ENCODE measurements at regions not wholly inside any gene's neighbourhood (a gene's known extent, or its start where the extent isn't known, plus 50 kb on each side); places are given as distances from the start of the nearest gene placed in this dataset.

GRCh38 chr16:8310816-8311215 is 279.5 kb downstream of the TMEM114 start:
- H3K4me3 ChIP-seq, result no peak overlapping the region
- H3K4me1 ChIP-seq, result no peaks in the 10 kb centered on the region
- H3K27ac ChIP-seq, result no peak overlapping the region
- no peaks in the 10 kb centered on the region for H3K27me3 ChIP-seq
- H3K9me3 ChIP-seq, result peaks cover 0 to 4% of the 10 kb centered on the region in 2 donors
- no peaks in the 10 kb centered on the region for H3K36me3 ChIP-seq
- no peak for TF ChIP-seq CTCF (IDR thresholded peaks at IDR 0.05)
- no peak for DNase-seq (ENCODE audit: low spot score)

GRCh38 chr16:8310323-8310722 is 280.0 kb downstream of the TMEM114 start:
- Histone ChIP-seq H3K27me3 (no peaks in the 10 kb centered on the region), H3K4me3 (no peak overlapping the region), H3K9me3 (peaks cover 0 to 4% of the 10 kb centered on the region in 2 donors), H3K27ac (no peak overlapping the region), H3K4me1 (no peaks in the 10 kb centered on the region), H3K36me3 (no peaks in the 10 kb centered on the region)
- no peak for DNase-seq (ENCODE audit: low spot score)
- TF ChIP-seq CTCF (IDR thresholded peaks at IDR 0.05), result no peak

GRCh38 chr16:8305201-8305600 is 285.1 kb downstream of the TMEM114 start:
- H3K9me3 ChIP-seq, result peaks cover 0 to 4% of the 10 kb centered on the region in 2 donors
- H3K4me1 ChIP-seq, result no peaks in the 10 kb centered on the region
- no peak overlapping the region for H3K27ac ChIP-seq
- DNase-seq (ENCODE audit: low spot score), result no peak
- no peaks in the 10 kb centered on the region for H3K36me3 ChIP-seq
- no peak for TF ChIP-seq CTCF (IDR thresholded peaks at IDR 0.05)
- no peak overlapping the region for H3K4me3 ChIP-seq
- H3K27me3 ChIP-seq, result no peaks in the 10 kb centered on the region

GRCh38 chr16:8299635-8300034 is 290.7 kb downstream of the TMEM114 start:
- no peak for DNase-seq (ENCODE audit: low spot score)
- no peaks in the 10 kb centered on the region for H3K27me3 ChIP-seq
- H3K4me3 ChIP-seq, result no peak overlapping the region
- no peaks in the 10 kb centered on the region for H3K9me3 ChIP-seq
- no peaks in the 10 kb centered on the region for H3K4me1 ChIP-seq
- no peaks in the 10 kb centered on the region for H3K36me3 ChIP-seq
- H3K27ac ChIP-seq, result no peak overlapping the region
- TF ChIP-seq CTCF (IDR thresholded peaks at IDR 0.05), result no peak

GRCh38 chr16:8295513-8296237 is 294.6 kb downstream of the TMEM114 start:
- no peak overlapping the region for H3K4me3 ChIP-seq
- no peaks in the 10 kb centered on the region for H3K36me3 ChIP-seq
- H3K27ac ChIP-seq, result no peak overlapping the region
- no peaks in the 10 kb centered on the region for H3K27me3 ChIP-seq
- no peaks in the 10 kb centered on the region for H3K4me1 ChIP-seq
- H3K9me3 ChIP-seq, result no peaks in the 10 kb centered on the region
- no peak for DNase-seq (ENCODE audit: low spot score)
- TF ChIP-seq CTCF (IDR thresholded peaks at IDR 0.05), result no peak

- no peak for TF ChIP-seq CTCF (IDR thresholded peaks at IDR 0.05)
- no peaks in the 10 kb centered on the region for H3K36me3 ChIP-seq
- H3K27ac ChIP-seq, result no peak overlapping the region
- H3K9me3 ChIP-seq, result no peaks in the 10 kb centered on the region
- H3K4me3 ChIP-seq, result no peak overlapping the region
- H3K4me1 ChIP-seq, result no peaks in the 10 kb centered on the region
- DNase-seq (ENCODE audit: low spot score), result no peak
- no peaks in the 10 kb centered on the region for H3K27me3 ChIP-seq
These were observed 296.9 kb downstream of the TMEM114 start for GRCh38 chr16:8293413-8293812.
